ENCODE measurements at regions not wholly inside any gene's neighbourhood (a gene's known extent, or its start where the extent isn't known, plus 50 kb on each side); places are given as distances from the start of the nearest gene placed in this dataset.

GRCh38 chr6:104601131-104601651 is 258.5 kb downstream of the HACE1 start:
- TF ChIP-seq CTCF (IDR thresholded peaks at IDR 0.05) (no peak), POLR2A (IDR thresholded peaks at IDR 0.05) (no peak), POLR2AphosphoS5 (IDR thresholded peaks at IDR 0.05; ENCODE audit: insufficient read depth in 1 of 2, low read depth in 1 of 2) (no peak)
